IMR-90 (cell line): ENCODE measurements at regions not wholly inside any gene's neighbourhood (a gene's known extent, or its start where the extent isn't known, plus 50 kb on each side); places are given as distances from the start of the nearest gene placed in this dataset.

Experiments used
- MAFK ChIP-seq: IDR thresholded peaks from 2 replicates; pipeline ENCODE4 v1.6.1; 2012; ENCODE audit warnings: low read depth, low read length, improper control_type of control experiment
- MXI1 ChIP-seq: IDR thresholded peaks from 2 replicates; pipeline ENCODE4 v1.6.1; 2012; ENCODE audit warnings: low read depth, mild to moderate bottlenecking, low read length, moderate library complexity, borderline replicate concordance
- NFE2L2 ChIP-seq: fragments of 150-350 bp; IDR thresholded peaks from 2 replicates; pipeline ENCODE4 v1.6.1; 2016; ENCODE audit warnings: low read depth, mild to moderate bottlenecking, low read length
- POLR2A ChIP-seq: IDR thresholded peaks from 2 replicates; pipeline ENCODE4 v1.6.1; 2012; ENCODE audit warnings: mild to moderate bottlenecking, low read depth, low read length
- RAD21 ChIP-seq: IDR thresholded peaks from 2 replicates; pipeline ENCODE4 v1.6.1; 2012; ENCODE audit warnings: low read length, improper control_type of control experiment
- RCOR1 ChIP-seq: IDR thresholded peaks from 2 replicates; pipeline ENCODE4 v1.6.1; 2012; ENCODE audit warnings: mild to moderate bottlenecking, low read length, improper control_type of control experiment; ENCODE audit not compliant: insufficient replicate concordance
- SMC3 ChIP-seq: fragments of 150-350 bp; IDR thresholded peaks from 2 replicates; pipeline ENCODE4 v1.6.1; 2016; ENCODE audit warnings: low read depth, mild to moderate bottlenecking, antibody characterized with exemption, low read length, moderate library complexity
- TF ChIP-seq, protein P1 (sequence below): conservative IDR thresholded peaks from 2 replicates; pipeline ENCODE4 v1.5.1; 2012; ENCODE audit warnings: mild to moderate bottlenecking, low read depth, low read length, improper control_type of control experiment

DNA sequence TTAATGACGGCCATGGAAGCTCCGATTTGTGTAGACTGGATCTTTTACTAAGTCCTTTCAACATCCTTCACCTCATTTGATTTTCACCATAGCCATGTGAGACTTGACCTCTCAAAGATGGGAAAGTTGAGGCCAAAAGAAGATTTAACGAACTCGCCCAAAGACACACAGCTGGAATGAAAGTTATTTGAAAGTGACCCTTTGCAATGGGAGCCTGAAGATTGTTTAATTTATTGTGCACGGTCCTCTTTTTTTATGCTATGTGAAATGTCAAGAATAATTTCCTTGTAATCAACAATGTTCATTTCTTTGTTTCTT, 58.0 kb upstream of the COPS8 start:
- TF ChIP-seq POLR2A (no peak), RCOR1 (no peak), RAD21 (no peak), MXI1 (no peak), SMC3 (no peak), MAFK (no peak), NFE2L2 (no peak)
- TF ChIP-seq, protein P1, sequence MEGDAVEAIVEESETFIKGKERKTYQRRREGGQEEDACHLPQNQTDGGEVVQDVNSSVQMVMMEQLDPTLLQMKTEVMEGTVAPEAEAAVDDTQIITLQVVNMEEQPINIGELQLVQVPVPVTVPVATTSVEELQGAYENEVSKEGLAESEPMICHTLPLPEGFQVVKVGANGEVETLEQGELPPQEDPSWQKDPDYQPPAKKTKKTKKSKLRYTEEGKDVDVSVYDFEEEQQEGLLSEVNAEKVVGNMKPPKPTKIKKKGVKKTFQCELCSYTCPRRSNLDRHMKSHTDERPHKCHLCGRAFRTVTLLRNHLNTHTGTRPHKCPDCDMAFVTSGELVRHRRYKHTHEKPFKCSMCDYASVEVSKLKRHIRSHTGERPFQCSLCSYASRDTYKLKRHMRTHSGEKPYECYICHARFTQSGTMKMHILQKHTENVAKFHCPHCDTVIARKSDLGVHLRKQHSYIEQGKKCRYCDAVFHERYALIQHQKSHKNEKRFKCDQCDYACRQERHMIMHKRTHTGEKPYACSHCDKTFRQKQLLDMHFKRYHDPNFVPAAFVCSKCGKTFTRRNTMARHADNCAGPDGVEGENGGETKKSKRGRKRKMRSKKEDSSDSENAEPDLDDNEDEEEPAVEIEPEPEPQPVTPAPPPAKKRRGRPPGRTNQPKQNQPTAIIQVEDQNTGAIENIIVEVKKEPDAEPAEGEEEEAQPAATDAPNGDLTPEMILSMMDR, result no peak
